WTC11 (cell line): ENCODE measurements at regions not wholly inside any gene's neighbourhood (a gene's known extent, or its start where the extent isn't known, plus 50 kb on each side); places are given as distances from the start of the nearest gene placed in this dataset.

Experiments used
- ATAC-seq: fragments of 200-7000 bp; cut with Tn5 transposase; 2 replicates; pipeline ENCODE4 v1.10.0; 2021; ENCODE audit warnings: mild to moderate bottlenecking, moderate library complexity
- CTCF ChIA-PET: fragments of 300-600 bp; sonication (Branson Sonifier 250); formaldehyde crosslinking; loops from one replicate; lab custom pipeline; 2021; ENCODE audit warnings: antibody characterized with exemption; lab: Charles Lee
- POLR2A ChIA-PET: fragments of 350-600 bp; sonication (Branson Sonifier 250); formaldehyde crosslinking; loops from one replicate; lab custom pipeline; 2021; ENCODE audit warnings: antibody characterized with exemption; lab: Charles Lee
- DNase-seq: peaks from one replicate; pipeline ENCODE4 v3.0.0; 2021; ENCODE audit warnings: low spot score
- H3K27ac Mint-ChIP-seq: 2 replicates; pipeline ENCODE4 v1.8.0; 2021; ENCODE audit warnings: mixed read lengths
- H3K27me3 Mint-ChIP-seq: 2 replicates; pipeline ENCODE4 v1.8.0; 2021; ENCODE audit warnings: low read depth, mild to moderate bottlenecking, moderate library complexity, mixed read lengths
- H3K36me3 Mint-ChIP-seq: 2 replicates; pipeline ENCODE4 v1.8.0; 2021; ENCODE audit warnings: mixed read lengths
- H3K4me1 Mint-ChIP-seq: 2 replicates; pipeline ENCODE4 v1.8.0; 2022; ENCODE audit warnings: mixed read lengths
- H3K4me3 Mint-ChIP-seq: 2 replicates; pipeline ENCODE4 v1.8.0; 2021; ENCODE audit warnings: mild to moderate bottlenecking, moderate library complexity, mixed read lengths
- H3K9me3 Mint-ChIP-seq: 2 replicates; pipeline ENCODE4 v1.8.0; 2021; ENCODE audit warnings: mixed read lengths
- AR ChIP-seq: fragments of 250-450 bp; sonication (Bioruptor Pico); IDR thresholded peaks from 2 replicates; pipeline ENCODE4 v1.9.0; 2021; ENCODE audit warnings: mild to moderate bottlenecking
- ARID4B ChIP-seq: sonication (generic); formaldehyde crosslinking; IDR thresholded peaks from 2 replicates; pipeline ENCODE4 v1.8.0; 2023; ENCODE audit warnings: missing genetic modification reagents, mild to moderate bottlenecking, borderline replicate concordance
- ATF3 ChIP-seq: sonication (generic); formaldehyde crosslinking; conservative IDR thresholded peaks from 2 replicates; pipeline ENCODE4 v1.8.1; 2022; ENCODE audit warnings: mild to moderate bottlenecking, missing genetic modification reagents
- CDX4 ChIP-seq: fragments of 250-450 bp; sonication (Bioruptor Pico); IDR thresholded peaks from 2 replicates; pipeline ENCODE4 v1.9.0; 2021; ENCODE audit warnings: moderate library complexity, mild to moderate bottlenecking, inconsistent platforms, borderline replicate concordance
- CREB1 ChIP-seq: sonication (generic); formaldehyde crosslinking; IDR thresholded peaks from 2 replicates; pipeline ENCODE4 v1.8.0; 2023; ENCODE audit warnings: mild to moderate bottlenecking, missing genetic modification reagents
- E2F5 ChIP-seq: sonication (generic); formaldehyde crosslinking; IDR thresholded peaks from 2 replicates; pipeline ENCODE4 v1.8.1; 2022; ENCODE audit warnings: mild to moderate bottlenecking, moderate library complexity, missing genetic modification reagents
- ETV6 ChIP-seq: sonication (generic); formaldehyde crosslinking; IDR thresholded peaks from 2 replicates; pipeline ENCODE4 v1.8.1; 2022; ENCODE audit warnings: mild to moderate bottlenecking, missing genetic modification reagents
- FOXK1 ChIP-seq: sonication (generic); formaldehyde crosslinking; IDR thresholded peaks from 2 replicates; pipeline ENCODE4 v1.8.0; 2022; ENCODE audit warnings: mild to moderate bottlenecking, moderate library complexity, missing genetic modification reagents
- JUN ChIP-seq: sonication (generic); formaldehyde crosslinking; IDR thresholded peaks from 2 replicates; pipeline ENCODE4 v1.8.0; 2023; ENCODE audit warnings: mild to moderate bottlenecking, missing genetic modification reagents
- KAT7 ChIP-seq: sonication (generic); formaldehyde crosslinking; IDR thresholded peaks from 2 replicates; pipeline ENCODE4 v1.8.1; 2023; ENCODE audit warnings: missing genetic modification reagents, mild to moderate bottlenecking, borderline replicate concordance
- MLX ChIP-seq: sonication (generic); formaldehyde crosslinking; IDR thresholded peaks from 2 replicates; pipeline ENCODE4 v1.8.1; 2023; ENCODE audit warnings: mild to moderate bottlenecking, missing genetic modification reagents, moderate library complexity
- NR3C1 ChIP-seq: sonication (generic); formaldehyde crosslinking; conservative IDR thresholded peaks from 2 replicates; pipeline ENCODE4 v1.8.1; 2023; ENCODE audit warnings: low read depth, mild to moderate bottlenecking, missing genetic modification reagents
- OVOL2 ChIP-seq: fragments of 250-450 bp; sonication (Bioruptor Pico); IDR thresholded peaks from 2 replicates; pipeline ENCODE4 v1.9.0; 2021; ENCODE audit warnings: mild to moderate bottlenecking, borderline replicate concordance
- TEAD1 ChIP-seq: sonication (generic); formaldehyde crosslinking; IDR thresholded peaks from 2 replicates; pipeline ENCODE4 v1.8.0; 2022; ENCODE audit warnings: mild to moderate bottlenecking, missing genetic modification reagents
- USF2 ChIP-seq: sonication (generic); formaldehyde crosslinking; IDR thresholded peaks from 2 replicates; pipeline ENCODE4 v1.8.1; 2023; ENCODE audit warnings: mild to moderate bottlenecking, missing genetic modification reagents, moderate library complexity
- ZNF671 ChIP-seq: fragments of 250-450 bp; sonication (Bioruptor Pico); IDR thresholded peaks from 2 replicates; pipeline ENCODE4 v1.8.0; 2021; ENCODE audit warnings: mild to moderate bottlenecking

GRCh38 chr11:24391167-24391566, 105.7 kb upstream of the LUZP2 start:
- TF ChIP-seq MLX (CRISPR knock-in tag), result no peak
- no peak for TF ChIP-seq E2F5
- TF ChIP-seq CREB1 (CRISPR knock-in tag), result no peak
- TF ChIP-seq NR3C1 (CRISPR knock-in tag), result no peak
- TF ChIP-seq ZNF671 (CRISPR knock-in tag), result no peak
- no peak for TF ChIP-seq FOXK1
- no peak for TF ChIP-seq ATF3 (CRISPR knock-in tag)
- TF ChIP-seq ETV6 (CRISPR knock-in tag), result no peak
- no peak for TF ChIP-seq AR (CRISPR knock-in tag)
- TF ChIP-seq KAT7 (CRISPR knock-in tag), result no peak
- no peak for TF ChIP-seq JUN
- no peak for TF ChIP-seq TEAD1
- no peak for TF ChIP-seq CDX4 (CRISPR knock-in tag)
- no peak for TF ChIP-seq OVOL2
- no peak for TF ChIP-seq ARID4B (CRISPR knock-in tag)
- no peak for TF ChIP-seq USF2 (CRISPR knock-in tag)
- Mint-ChIP-seq H3K4me3 (no peak overlapping the region), H3K9me3 (0 out of 2 replicates have a peak, but pooled peaks cover 3% of the 10 kb centered on the region), H3K4me1 (no peaks in the 10 kb centered on the region), H3K27me3 (no peaks in the 10 kb centered on the region), H3K36me3 (peaks cover 2% of the 10 kb centered on the region; the same call in 1 of the 2 replicates), H3K27ac (no peak overlapping the region)
- POLR2A ChIA-PET, result no interaction called here
- CTCF ChIA-PET, result no interaction called here
- ATAC-seq, result no peak
- no peak for DNase-seq
